Smooth muscle cell (in vitro differentiated cells): ENCODE measurements at regions not wholly inside any gene's neighbourhood (a gene's known extent, or its start where the extent isn't known, plus 50 kb on each side); places are given as distances from the start of the nearest gene placed in this dataset.

Experiments
- DNase-seq: peaks from one replicate; lab custom pipeline; 2025; ENCODE audit not compliant: unreplicated experiment; lab: John Stamatoyannopoulos, UW
- H2AFZ ChIP-seq: fragments of 200-600 bp; sonication (generic); 2 replicates; pipeline ENCODE4 v1.6.0; 2016; ENCODE audit warnings: antibody characterized with exemption, low read depth, mild to moderate bottlenecking
- H3F3A ChIP-seq: fragments of 200-600 bp; sonication (generic); 2 replicates; pipeline ENCODE4 v1.6.0; 2017; ENCODE audit warnings: antibody characterized with exemption, low read depth
- H3K27ac ChIP-seq: fragments of 200-600 bp; sonication (generic); 2 replicates; pipeline ENCODE4 v1.5.1; 2016; ENCODE audit warnings: low read depth, mild to moderate bottlenecking
- H3K27me3 ChIP-seq: fragments of 200-600 bp; sonication (generic); 2 replicates; pipeline ENCODE4 v1.6.1; 2016; ENCODE audit warnings: low read depth, mild to moderate bottlenecking
- H3K36me3 ChIP-seq: fragments of 200-600 bp; sonication (generic); 2 replicates; pipeline ENCODE4 v1.5.1; 2016; ENCODE audit warnings: low read depth
- H3K4me1 ChIP-seq: fragments of 200-600 bp; sonication (generic); 2 replicates; pipeline ENCODE4 v1.5.1; 2016; ENCODE audit warnings: low read depth
- H3K4me2 ChIP-seq: fragments of 200-600 bp; sonication (generic); 2 replicates; pipeline ENCODE4 v1.6.0; 2016; ENCODE audit warnings: mild to moderate bottlenecking
- H3K4me3 ChIP-seq: fragments of 200-600 bp; sonication (generic); 2 replicates; pipeline ENCODE4 v1.5.1; 2016; ENCODE audit warnings: mild to moderate bottlenecking
- H3K79me2 ChIP-seq: fragments of 200-600 bp; sonication (generic); 2 replicates; pipeline ENCODE4 v1.6.0; 2016; ENCODE audit warnings: low read depth, mild to moderate bottlenecking
- H3K9ac ChIP-seq: fragments of 200-600 bp; sonication (generic); 2 replicates; pipeline ENCODE4 v1.6.0; 2016; ENCODE audit warnings: low read depth
- H3K9me3 ChIP-seq: fragments of 200-600 bp; sonication (generic); replicated peaks from 2 replicates; pipeline ENCODE4 v1.5.1; 2016; ENCODE audit warnings: low read depth
- H4K20me1 ChIP-seq: fragments of 200-600 bp; sonication (generic); 2 replicates; pipeline ENCODE4 v1.6.0; 2016; ENCODE audit warnings: low read depth
- WGBS: methylation state at CpG from one replicate; pipeline ENCODE4 v1.1.7; 2016; ENCODE audit warnings: low lambda C conversion rate; 5-methylcytosine and 5-hydroxymethylcytosine counted together
- TF ChIP-seq, protein P1 (sequence below): fragments of 200-600 bp; sonication (generic); IDR thresholded peaks from 2 replicates; pipeline ENCODE4 v1.5.1; 2017; ENCODE audit warnings: borderline replicate concordance, mild to moderate bottlenecking, antibody characterized with exemption; ENCODE audit not compliant: insufficient read depth, poor library complexity, severe bottlenecking

DNA sequence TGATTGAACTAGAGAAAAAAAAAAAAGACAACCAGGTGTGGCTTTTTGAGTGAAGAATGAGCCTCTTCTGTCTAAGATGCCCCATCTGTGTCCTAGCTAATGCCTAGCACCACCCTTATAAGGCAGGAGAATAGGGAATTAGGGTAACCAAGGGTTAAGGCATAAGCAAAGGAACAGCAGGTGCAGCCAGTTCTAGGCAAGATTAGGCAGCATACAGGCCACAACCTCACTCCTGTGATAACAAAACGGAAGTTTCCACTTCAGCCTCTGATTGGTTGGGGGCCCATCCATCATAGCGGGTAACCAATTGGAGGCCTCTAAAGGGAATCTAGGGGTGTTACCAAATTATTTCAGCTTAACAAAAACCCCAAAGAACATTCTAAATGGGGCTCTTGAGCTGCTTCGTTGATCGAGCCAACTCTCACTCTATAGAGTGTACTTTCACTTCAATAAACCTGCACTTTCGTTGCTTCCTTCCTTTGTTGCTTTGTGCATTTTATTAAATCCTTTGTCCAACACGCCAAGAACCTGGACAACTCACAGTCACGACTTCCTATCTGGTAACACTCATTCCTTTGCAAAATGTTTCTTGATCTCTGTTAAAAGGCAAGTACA, 61.9 kb upstream of the TAGAP start:
- Histone ChIP-seq H4K20me1 (no peaks in the 10 kb centered on the region), H3K4me3 (no peak overlapping the region), H3K9ac (no peak overlapping the region), H3K9me3 (no peaks in the 10 kb centered on the region), H3K36me3 (no peaks in the 10 kb centered on the region), H2AFZ (no peak overlapping the region), H3K4me1 (no peaks in the 10 kb centered on the region), H3K79me2 (no peaks in the 10 kb centered on the region), H3K27me3 (no peaks in the 10 kb centered on the region), H3F3A (no peaks in the 10 kb centered on the region), H3K27ac (no peak overlapping the region), H3K4me2 (no peak overlapping the region)
- DNase-seq = no peak
- TF ChIP-seq, protein P1, sequence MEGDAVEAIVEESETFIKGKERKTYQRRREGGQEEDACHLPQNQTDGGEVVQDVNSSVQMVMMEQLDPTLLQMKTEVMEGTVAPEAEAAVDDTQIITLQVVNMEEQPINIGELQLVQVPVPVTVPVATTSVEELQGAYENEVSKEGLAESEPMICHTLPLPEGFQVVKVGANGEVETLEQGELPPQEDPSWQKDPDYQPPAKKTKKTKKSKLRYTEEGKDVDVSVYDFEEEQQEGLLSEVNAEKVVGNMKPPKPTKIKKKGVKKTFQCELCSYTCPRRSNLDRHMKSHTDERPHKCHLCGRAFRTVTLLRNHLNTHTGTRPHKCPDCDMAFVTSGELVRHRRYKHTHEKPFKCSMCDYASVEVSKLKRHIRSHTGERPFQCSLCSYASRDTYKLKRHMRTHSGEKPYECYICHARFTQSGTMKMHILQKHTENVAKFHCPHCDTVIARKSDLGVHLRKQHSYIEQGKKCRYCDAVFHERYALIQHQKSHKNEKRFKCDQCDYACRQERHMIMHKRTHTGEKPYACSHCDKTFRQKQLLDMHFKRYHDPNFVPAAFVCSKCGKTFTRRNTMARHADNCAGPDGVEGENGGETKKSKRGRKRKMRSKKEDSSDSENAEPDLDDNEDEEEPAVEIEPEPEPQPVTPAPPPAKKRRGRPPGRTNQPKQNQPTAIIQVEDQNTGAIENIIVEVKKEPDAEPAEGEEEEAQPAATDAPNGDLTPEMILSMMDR = no peak
- WGBS = 75% methylated on average over 7 of the region's 7 CpGs

DNA sequence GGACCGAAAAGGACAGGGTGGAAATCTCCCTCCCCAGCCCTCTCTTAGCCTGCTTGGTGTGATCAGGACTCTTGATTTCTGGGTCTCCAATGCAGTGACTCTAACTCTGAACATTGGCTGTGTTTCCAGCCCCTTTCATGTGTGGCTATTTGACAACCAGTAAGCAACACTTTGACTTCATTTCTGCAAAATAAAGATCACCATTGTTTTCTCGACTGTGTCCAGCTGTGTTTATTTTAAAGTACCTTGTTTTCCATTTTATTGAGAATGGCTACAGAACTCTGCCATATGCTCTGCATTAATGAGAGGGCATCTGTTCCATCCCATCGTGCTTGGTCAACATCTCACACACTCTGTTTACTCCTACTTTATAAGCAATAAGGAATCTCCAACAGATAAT, 60.9 kb upstream of the TAGAP start:
- no peaks in the 10 kb centered on the region for H3K79me2 ChIP-seq
- H3K9me3 ChIP-seq = no peaks in the 10 kb centered on the region
- no peaks in the 10 kb centered on the region for H4K20me1 ChIP-seq
- no peak overlapping the region for H3K4me2 ChIP-seq
- 58% methylated on average over 3 of the region's 3 CpGs for WGBS
- no peaks in the 10 kb centered on the region for H3K36me3 ChIP-seq
- DNase-seq = no peak
- no peaks in the 10 kb centered on the region for H3F3A ChIP-seq
- H3K27ac ChIP-seq = no peak overlapping the region
- H3K4me3 ChIP-seq = no peak overlapping the region
- no peaks in the 10 kb centered on the region for H3K4me1 ChIP-seq
- TF ChIP-seq, protein P1 = no peak
- no peak overlapping the region for H2AFZ ChIP-seq
- H3K9ac ChIP-seq = no peak overlapping the region
- H3K27me3 ChIP-seq = no peaks in the 10 kb centered on the region

DNA sequence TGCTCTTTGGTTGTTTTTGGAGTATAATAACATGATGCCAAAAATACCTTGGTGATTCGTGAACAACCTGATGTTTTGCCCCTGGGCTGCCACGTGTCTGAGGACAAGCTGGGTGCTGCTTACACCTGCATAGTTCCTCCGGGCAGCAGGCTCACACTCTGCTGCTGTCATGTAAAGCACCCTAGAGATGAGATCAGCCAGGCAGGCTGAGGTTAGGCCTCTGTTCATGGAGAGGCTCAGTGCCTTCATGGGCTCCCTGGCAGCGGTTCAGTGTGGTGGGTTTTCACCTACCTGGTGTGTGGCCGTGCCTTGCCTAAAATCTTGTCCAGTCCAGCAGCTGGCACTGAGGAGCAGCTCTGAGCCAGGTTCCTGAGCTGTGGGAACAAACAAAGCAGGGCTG, 60.1 kb upstream of the TAGAP start:
- H3K4me3 ChIP-seq = no peak overlapping the region
- H3K36me3 ChIP-seq = no peaks in the 10 kb centered on the region
- H3F3A ChIP-seq = no peaks in the 10 kb centered on the region
- H3K9me3 ChIP-seq = no peaks in the 10 kb centered on the region
- H3K27me3 ChIP-seq = no peaks in the 10 kb centered on the region
- no peak overlapping the region for H3K27ac ChIP-seq
- TF ChIP-seq, protein P1 = no peak
- DNase-seq = no peak
- H3K79me2 ChIP-seq = no peaks in the 10 kb centered on the region
- no peaks in the 10 kb centered on the region for H4K20me1 ChIP-seq
- H3K4me1 ChIP-seq = no peaks in the 10 kb centered on the region
- H2AFZ ChIP-seq = no peak overlapping the region
- no peak overlapping the region for H3K4me2 ChIP-seq
- H3K9ac ChIP-seq = no peak overlapping the region
- 70% methylated on average over 5 of the region's 5 CpGs for WGBS
